GM10266 (cell line): ENCODE measurements at regions not wholly inside any gene's neighbourhood (a gene's known extent, or its start where the extent isn't known, plus 50 kb on each side); places are given as distances from the start of the nearest gene placed in this dataset.

Experiments
- DNase-seq: peaks from one replicate; pipeline ENCODE4 v3.0.0; 2012; ENCODE audit errors: extremely low spot score
- CTCF ChIP-seq: IDR thresholded peaks from 2 replicates; pipeline ENCODE4 v1.5.1; 2012; ENCODE audit warnings: mild to moderate bottlenecking, low read depth; ENCODE audit not compliant: control insufficient read depth, insufficient read depth; ENCODE audit errors: missing control alignments

DNA sequence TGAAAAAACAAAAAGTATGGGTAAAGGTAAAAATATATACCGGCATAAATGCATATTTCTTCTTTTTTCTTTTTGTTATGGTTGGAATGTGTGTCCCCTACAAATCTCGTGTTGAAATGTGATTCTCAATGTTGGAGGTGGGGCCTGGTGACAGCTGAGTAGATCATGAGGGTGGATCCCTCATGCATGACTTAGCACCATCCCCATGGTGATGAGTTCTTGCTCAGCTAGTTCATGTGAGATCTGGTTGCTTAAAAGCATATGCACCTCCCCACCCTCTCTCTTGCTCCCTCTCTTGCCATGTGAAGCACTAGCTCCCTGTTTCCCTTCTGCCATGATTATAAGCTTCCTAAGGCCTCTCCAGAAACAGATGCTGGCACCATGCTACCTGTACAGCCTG lies 93.3 kb downstream of the HYCC1 start:
- no peak for TF ChIP-seq CTCF
- DNase-seq: no peak

GRCh38 chr7:22913158-22913557 lies 90.5 kb upstream of the TOMM7 start:
- no peak for DNase-seq
- TF ChIP-seq CTCF: no peak

- TF ChIP-seq CTCF: no peak
- DNase-seq: no peak
Observed at GRCh38 chr7:22911889-22912288, 89.2 kb upstream of the TOMM7 start.

- no peak for TF ChIP-seq CTCF
- DNase-seq: no peak
Observed at GRCh38 chr7:22909917-22910316, 87.3 kb upstream of the TOMM7 start.

DNA sequence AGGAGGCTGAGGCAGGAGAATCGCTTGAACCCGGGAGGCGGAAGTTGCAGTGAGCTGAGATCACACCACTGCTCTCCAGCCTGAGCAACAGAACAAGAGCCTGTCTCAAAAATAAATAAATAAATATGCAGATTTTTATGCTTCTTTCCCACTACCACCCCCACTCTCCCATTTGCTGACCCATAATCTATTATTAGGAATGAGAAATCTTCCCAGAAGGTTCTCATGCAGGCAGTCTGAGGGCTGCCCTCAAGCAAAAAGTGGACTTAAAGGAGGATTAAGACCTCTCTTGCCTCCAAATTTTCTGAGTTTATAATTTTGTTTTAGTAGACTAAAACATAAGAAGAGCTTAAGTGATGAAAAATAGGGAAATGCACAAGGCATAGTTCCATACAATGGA lies 85.2 kb upstream of the TOMM7 start:
- no peak for DNase-seq
- no peak for TF ChIP-seq CTCF

- no peak for TF ChIP-seq CTCF
- no peak for DNase-seq
Observed at GRCh38 chr7:22900784-22901183, 78.1 kb upstream of the TOMM7 start.

DNA sequence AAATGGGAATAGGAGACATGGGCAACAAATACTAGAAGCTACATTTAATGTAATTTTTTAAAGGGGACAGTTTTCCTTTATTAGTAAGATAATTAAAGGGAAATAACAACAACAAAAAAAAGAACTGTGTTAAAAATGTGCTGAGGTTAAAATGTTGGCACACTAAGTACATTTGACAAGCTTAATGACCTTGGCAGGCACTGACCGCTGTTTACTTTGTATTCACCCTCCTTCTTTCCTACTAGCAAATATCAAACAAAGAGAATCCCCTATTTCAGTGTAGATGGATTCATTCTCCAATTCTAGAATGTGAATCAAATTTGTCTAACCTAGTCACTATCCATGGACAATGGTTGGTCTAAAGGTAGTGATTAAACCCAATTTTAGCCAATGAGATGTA lies 77.5 kb upstream of the TOMM7 start:
- no peak for DNase-seq
- no peak for TF ChIP-seq CTCF

DNA sequence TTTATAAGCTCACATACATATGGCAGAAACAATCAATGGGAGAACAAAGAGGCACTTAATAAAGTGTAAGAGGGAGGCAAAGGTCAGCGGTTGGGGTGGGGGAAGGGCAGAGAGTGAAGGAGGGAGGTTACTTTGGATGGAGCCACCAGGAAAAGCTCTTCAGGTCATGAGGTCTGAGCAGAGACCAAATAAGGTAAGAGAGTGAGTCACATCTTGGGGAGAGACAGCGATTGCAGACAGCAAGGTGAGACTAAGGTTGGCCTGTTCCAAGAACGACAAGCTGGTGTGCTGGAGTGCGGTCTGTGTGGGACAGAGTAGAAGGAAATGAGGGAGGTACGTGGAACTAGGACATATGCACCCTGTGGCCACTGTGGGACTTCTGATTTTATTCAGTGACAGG lies 74.3 kb upstream of the TOMM7 start:
- no peak for TF ChIP-seq CTCF
- no peak for DNase-seq
